NCI-H526 (cell line): ENCODE measurements at regions not wholly inside any gene's neighbourhood (a gene's known extent, or its start where the extent isn't known, plus 50 kb on each side); places are given as distances from the start of the nearest gene placed in this dataset.
"Not testable (repeated sequence)": the region's sequence is repeated elsewhere in the genome, so short reads cannot be mapped to it uniquely, and the experiment has no call there.

Source experiments
- DNase-seq, 2 experiments: peaks; one replicate each; lab custom pipeline; 2025; lab: John Stamatoyannopoulos, UW

- DNase-seq = no peak
These were observed 226.3 kb upstream of the ADGRL4 start for GRCh38 chr1:79232818-79233217.

- DNase-seq = peak; percentile 28 to 42
These were observed 224.2 kb upstream of the ADGRL4 start for GRCh38 chr1:79230751-79231150.

- no peak for DNase-seq
These were observed 220.4 kb upstream of the ADGRL4 start for GRCh38 chr1:79226963-79227362.

GRCh38 chr1:79224537-79224936 lies 218.0 kb upstream of the ADGRL4 start:
- no peak for DNase-seq

GRCh38 chr1:79220509-79220908 lies 214.0 kb upstream of the ADGRL4 start:
- DNase-seq = no peak

- DNase-seq = no peak
These were observed 208.8 kb upstream of the ADGRL4 start for GRCh38 chr1:79215311-79215710.

- no peak for DNase-seq
These were observed 201.3 kb upstream of the ADGRL4 start for GRCh38 chr1:79207786-79208185.

- DNase-seq = no peak
These were observed 200.8 kb upstream of the ADGRL4 start for GRCh38 chr1:79207331-79207730.

- DNase-seq = no peak
These were observed 198.4 kb upstream of the ADGRL4 start for GRCh38 chr1:79204779-79205479.

GRCh38 chr1:79198832-79199231 lies 192.3 kb upstream of the ADGRL4 start:
- no peak for DNase-seq

GRCh38 chr1:79197421-79197820 lies 190.9 kb upstream of the ADGRL4 start:
- peak in 1 of 2 experiments; percentile 17 for DNase-seq

- no peak for DNase-seq
These were observed 189.7 kb upstream of the ADGRL4 start for GRCh38 chr1:79196211-79196610.

- no peak for DNase-seq
These were observed 186.9 kb upstream of the ADGRL4 start for GRCh38 chr1:79193211-79194079.

GRCh38 chr1:79190074-79190473 lies 183.5 kb upstream of the ADGRL4 start:
- DNase-seq = peak; percentile 18 to 20

GRCh38 chr1:79188337-79188736 lies 181.8 kb upstream of the ADGRL4 start:
- DNase-seq = no peak

GRCh38 chr1:79186260-79186659 lies 179.7 kb upstream of the ADGRL4 start:
- DNase-seq = no peak

- no peak for DNase-seq
These were observed 171.3 kb upstream of the ADGRL4 start for GRCh38 chr1:79177844-79178243.

- no peak for DNase-seq
These were observed 154.5 kb upstream of the ADGRL4 start for GRCh38 chr1:79161077-79161476.

- DNase-seq = no peak
These were observed 149.5 kb upstream of the ADGRL4 start for GRCh38 chr1:79155991-79156390.

GRCh38 chr1:79151006-79151796 lies 144.7 kb upstream of the ADGRL4 start:
- no peak for DNase-seq

GRCh38 chr1:79150576-79150975 lies 144.0 kb upstream of the ADGRL4 start:
- no peak for DNase-seq

- not testable (repeated sequence) for DNase-seq
These were observed 131.7 kb upstream of the ADGRL4 start for GRCh38 chr1:79138227-79138626.
